Panc1 (cell line): ENCODE measurements at regions not wholly inside any gene's neighbourhood (a gene's known extent, or its start where the extent isn't known, plus 50 kb on each side); places are given as distances from the start of the nearest gene placed in this dataset.

ENCODE experiments used
- POLR2AphosphoS5 ChIP-seq: IDR thresholded peaks from 2 replicates; pipeline ENCODE4 v1.6.1; 2012; ENCODE audit warnings: mild to moderate bottlenecking, low read depth, low read length, moderate library complexity
- TF ChIP-seq, protein P1 (sequence below): fragments of 450-650 bp; IDR thresholded peaks from 2 replicates; pipeline ENCODE4 v1.5.1; 2017; ENCODE audit warnings: mild to moderate bottlenecking
- TF ChIP-seq, protein P2 (sequence below), 2 experiments: IDR thresholded peaks; 2 replicates each; pipeline ENCODE4 v1.6.1; 2011 to 2012; ENCODE audit warnings: low read depth in 2 of 2, control low read depth in 1 of 2, low read length in 1 of 2, mild to moderate bottlenecking in 1 of 2, moderate library complexity in 1 of 2; ENCODE audit not compliant: insufficient read depth in 1 of 2

DNA sequence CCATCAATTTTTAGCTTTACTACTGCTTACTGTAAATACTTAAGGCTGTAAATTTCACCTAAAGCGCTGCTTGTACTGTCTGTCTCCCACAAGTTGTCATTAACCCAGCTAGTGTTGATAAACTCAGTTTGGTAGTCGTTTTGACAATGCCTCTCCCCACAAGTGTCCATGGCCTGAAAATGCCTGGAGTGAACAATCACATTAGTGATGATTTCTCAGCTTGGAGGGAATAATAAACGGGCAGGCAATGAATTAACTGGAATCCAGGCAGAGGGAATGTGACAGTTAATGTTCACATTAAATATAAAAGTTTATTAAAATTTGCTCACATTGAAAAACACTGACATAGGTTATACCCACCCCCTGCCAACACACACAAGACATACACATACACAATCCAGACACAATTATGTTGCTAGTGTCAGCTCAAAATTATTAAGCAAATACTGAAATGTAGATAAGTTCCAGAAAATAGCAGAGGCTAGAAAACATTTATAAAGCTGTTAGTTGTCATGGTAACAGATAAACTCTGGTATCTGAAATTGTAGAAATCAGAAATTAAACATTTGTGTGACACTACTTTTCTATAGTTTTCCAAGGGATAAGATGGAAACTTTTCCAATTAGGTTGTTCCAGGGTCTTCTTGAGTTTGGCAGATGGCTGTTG is 341.9 kb downstream of the DIRAS2 start:
- TF ChIP-seq, protein P1, sequence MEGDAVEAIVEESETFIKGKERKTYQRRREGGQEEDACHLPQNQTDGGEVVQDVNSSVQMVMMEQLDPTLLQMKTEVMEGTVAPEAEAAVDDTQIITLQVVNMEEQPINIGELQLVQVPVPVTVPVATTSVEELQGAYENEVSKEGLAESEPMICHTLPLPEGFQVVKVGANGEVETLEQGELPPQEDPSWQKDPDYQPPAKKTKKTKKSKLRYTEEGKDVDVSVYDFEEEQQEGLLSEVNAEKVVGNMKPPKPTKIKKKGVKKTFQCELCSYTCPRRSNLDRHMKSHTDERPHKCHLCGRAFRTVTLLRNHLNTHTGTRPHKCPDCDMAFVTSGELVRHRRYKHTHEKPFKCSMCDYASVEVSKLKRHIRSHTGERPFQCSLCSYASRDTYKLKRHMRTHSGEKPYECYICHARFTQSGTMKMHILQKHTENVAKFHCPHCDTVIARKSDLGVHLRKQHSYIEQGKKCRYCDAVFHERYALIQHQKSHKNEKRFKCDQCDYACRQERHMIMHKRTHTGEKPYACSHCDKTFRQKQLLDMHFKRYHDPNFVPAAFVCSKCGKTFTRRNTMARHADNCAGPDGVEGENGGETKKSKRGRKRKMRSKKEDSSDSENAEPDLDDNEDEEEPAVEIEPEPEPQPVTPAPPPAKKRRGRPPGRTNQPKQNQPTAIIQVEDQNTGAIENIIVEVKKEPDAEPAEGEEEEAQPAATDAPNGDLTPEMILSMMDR, result no peak
- TF ChIP-seq POLR2AphosphoS5, result no peak
- TF ChIP-seq, protein P2, sequence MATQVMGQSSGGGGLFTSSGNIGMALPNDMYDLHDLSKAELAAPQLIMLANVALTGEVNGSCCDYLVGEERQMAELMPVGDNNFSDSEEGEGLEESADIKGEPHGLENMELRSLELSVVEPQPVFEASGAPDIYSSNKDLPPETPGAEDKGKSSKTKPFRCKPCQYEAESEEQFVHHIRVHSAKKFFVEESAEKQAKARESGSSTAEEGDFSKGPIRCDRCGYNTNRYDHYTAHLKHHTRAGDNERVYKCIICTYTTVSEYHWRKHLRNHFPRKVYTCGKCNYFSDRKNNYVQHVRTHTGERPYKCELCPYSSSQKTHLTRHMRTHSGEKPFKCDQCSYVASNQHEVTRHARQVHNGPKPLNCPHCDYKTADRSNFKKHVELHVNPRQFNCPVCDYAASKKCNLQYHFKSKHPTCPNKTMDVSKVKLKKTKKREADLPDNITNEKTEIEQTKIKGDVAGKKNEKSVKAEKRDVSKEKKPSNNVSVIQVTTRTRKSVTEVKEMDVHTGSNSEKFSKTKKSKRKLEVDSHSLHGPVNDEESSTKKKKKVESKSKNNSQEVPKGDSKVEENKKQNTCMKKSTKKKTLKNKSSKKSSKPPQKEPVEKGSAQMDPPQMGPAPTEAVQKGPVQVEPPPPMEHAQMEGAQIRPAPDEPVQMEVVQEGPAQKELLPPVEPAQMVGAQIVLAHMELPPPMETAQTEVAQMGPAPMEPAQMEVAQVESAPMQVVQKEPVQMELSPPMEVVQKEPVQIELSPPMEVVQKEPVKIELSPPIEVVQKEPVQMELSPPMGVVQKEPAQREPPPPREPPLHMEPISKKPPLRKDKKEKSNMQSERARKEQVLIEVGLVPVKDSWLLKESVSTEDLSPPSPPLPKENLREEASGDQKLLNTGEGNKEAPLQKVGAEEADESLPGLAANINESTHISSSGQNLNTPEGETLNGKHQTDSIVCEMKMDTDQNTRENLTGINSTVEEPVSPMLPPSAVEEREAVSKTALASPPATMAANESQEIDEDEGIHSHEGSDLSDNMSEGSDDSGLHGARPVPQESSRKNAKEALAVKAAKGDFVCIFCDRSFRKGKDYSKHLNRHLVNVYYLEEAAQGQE (IDR thresholded peaks at IDR 0.05; ENCODE audit: insufficient read depth in 1 of 2, low read depth in 2 of 2, low read length in 1 of 2), result no peak
